Endodermal cell (in vitro differentiated cells): ENCODE measurements at regions not wholly inside any gene's neighbourhood (a gene's known extent, or its start where the extent isn't known, plus 50 kb on each side); places are given as distances from the start of the nearest gene placed in this dataset.

Experiments
- DNase-seq: peaks from one replicate; pipeline ENCODE4 v3.0.0-alpha.2; 2017
- H3K27ac ChIP-seq: 2 replicates; pipeline ENCODE4 v1.5.1; 2013; ENCODE audit warnings: mild to moderate bottlenecking, low read depth, low read length, moderate library complexity
- H3K27me3 ChIP-seq: 2 replicates; pipeline ENCODE4 v1.6.1; 2013; ENCODE audit warnings: mild to moderate bottlenecking, low read length, moderate library complexity; ENCODE audit not compliant: insufficient read depth, control insufficient read depth, poor library complexity, severe bottlenecking
- H3K36me3 ChIP-seq: 2 replicates; pipeline ENCODE4 v1.7.0; 2013; ENCODE audit warnings: mild to moderate bottlenecking, low read length, moderate library complexity; ENCODE audit not compliant: control insufficient read depth, insufficient read depth
- H3K4me1 ChIP-seq: one replicate; pipeline ENCODE4 v1.7.0; 2013; ENCODE audit warnings: low read length; ENCODE audit not compliant: control insufficient read depth, insufficient read depth
- H3K4me3 ChIP-seq: 2 replicates; pipeline ENCODE4 v1.5.1; 2013; ENCODE audit warnings: mild to moderate bottlenecking, low read length, moderate library complexity
- H3K9ac ChIP-seq: 2 replicates; pipeline ENCODE4 v1.6.1; 2013; ENCODE audit warnings: mild to moderate bottlenecking, low read length, moderate library complexity; ENCODE audit not compliant: poor library complexity, severe bottlenecking; ENCODE audit errors: extremely low read depth
- H3K9me3 ChIP-seq: 2 replicates; pipeline ENCODE4 v1.6.1; 2013; ENCODE audit warnings: mild to moderate bottlenecking, low read length, moderate library complexity; ENCODE audit not compliant: control insufficient read depth
- H3K27ac Mint-ChIP-seq: 2 replicates; pipeline ENCODE4 v1.8.0; 2020; ENCODE audit warnings: mixed read lengths
- H3K27me3 Mint-ChIP-seq: 2 replicates; pipeline ENCODE4 v1.8.0; 2021; ENCODE audit warnings: mild to moderate bottlenecking, mixed read lengths; ENCODE audit not compliant: insufficient read depth
- H3K36me3 Mint-ChIP-seq: 2 replicates; pipeline ENCODE4 v1.8.0; 2020; ENCODE audit warnings: low read depth, mixed read lengths
- H3K4me1 Mint-ChIP-seq: 2 replicates; pipeline ENCODE4 v1.8.0; 2020; ENCODE audit warnings: mixed read lengths
- H3K4me3 Mint-ChIP-seq: 2 replicates; pipeline ENCODE4 v1.8.0; 2020; ENCODE audit warnings: mild to moderate bottlenecking, moderate library complexity, mixed read lengths
- H3K9me3 Mint-ChIP-seq: 2 replicates; pipeline ENCODE4 v1.8.0; 2020; ENCODE audit warnings: mild to moderate bottlenecking, mixed read lengths
- TF ChIP-seq, protein P1 (sequence below): fragments of 200-600 bp; sonication (generic); conservative IDR thresholded peaks from 2 replicates; pipeline ENCODE4 v1.5.0; 2021; ENCODE audit warnings: antibody characterized with exemption, mild to moderate bottlenecking

- Mint-ChIP-seq H3K27me3 (no peaks in the 10 kb centered on the region), H3K36me3 (no peaks in the 10 kb centered on the region), H3K4me1 (no peaks in the 10 kb centered on the region), H3K27ac (no peak overlapping the region), H3K9me3 (peaks cover 2% of the 10 kb centered on the region), H3K4me3 (no peak overlapping the region)
- TF ChIP-seq, protein P1, sequence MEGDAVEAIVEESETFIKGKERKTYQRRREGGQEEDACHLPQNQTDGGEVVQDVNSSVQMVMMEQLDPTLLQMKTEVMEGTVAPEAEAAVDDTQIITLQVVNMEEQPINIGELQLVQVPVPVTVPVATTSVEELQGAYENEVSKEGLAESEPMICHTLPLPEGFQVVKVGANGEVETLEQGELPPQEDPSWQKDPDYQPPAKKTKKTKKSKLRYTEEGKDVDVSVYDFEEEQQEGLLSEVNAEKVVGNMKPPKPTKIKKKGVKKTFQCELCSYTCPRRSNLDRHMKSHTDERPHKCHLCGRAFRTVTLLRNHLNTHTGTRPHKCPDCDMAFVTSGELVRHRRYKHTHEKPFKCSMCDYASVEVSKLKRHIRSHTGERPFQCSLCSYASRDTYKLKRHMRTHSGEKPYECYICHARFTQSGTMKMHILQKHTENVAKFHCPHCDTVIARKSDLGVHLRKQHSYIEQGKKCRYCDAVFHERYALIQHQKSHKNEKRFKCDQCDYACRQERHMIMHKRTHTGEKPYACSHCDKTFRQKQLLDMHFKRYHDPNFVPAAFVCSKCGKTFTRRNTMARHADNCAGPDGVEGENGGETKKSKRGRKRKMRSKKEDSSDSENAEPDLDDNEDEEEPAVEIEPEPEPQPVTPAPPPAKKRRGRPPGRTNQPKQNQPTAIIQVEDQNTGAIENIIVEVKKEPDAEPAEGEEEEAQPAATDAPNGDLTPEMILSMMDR = no peak
- no peak overlapping the region for H3K27ac ChIP-seq
- DNase-seq = no peak
- no peak overlapping the region for H3K4me3 ChIP-seq
- no peaks in the 10 kb centered on the region for H3K9me3 ChIP-seq
- H3K4me1 ChIP-seq = no peaks in the 10 kb centered on the region
- H3K36me3 ChIP-seq = no peaks in the 10 kb centered on the region
- no peak overlapping the region for H3K9ac ChIP-seq
- no peaks in the 10 kb centered on the region for H3K27me3 ChIP-seq
Measured at GRCh38 chr5:124080256-124080655, 568.3 kb downstream of the CSNK1G3 start.

GRCh38 chr5:124079062-124079461 is 567.1 kb downstream of the CSNK1G3 start:
- TF ChIP-seq, protein P1 = no peak
- H3K9me3 ChIP-seq = no peaks in the 10 kb centered on the region

DNA sequence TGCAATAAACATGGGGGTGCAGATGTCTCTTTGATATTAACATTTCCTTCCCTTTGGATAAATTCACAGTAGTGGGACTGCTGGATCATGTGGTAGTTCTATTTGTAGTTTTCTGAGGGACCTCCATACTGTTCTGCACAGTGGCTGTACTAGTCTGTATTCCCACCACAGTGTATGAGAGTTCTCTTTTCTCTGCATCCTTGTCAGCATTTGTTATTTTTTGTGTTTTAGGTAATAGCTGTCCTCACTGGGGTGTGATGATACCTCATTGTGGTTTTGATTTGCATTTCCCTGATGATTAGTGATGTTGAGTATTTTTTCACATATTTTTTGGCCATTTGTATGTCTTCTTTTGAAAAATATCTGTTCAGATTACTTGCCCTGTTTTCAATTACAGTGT is 562.5 kb downstream of the CSNK1G3 start:
- no peak overlapping the region for H3K27ac ChIP-seq
- no peaks in the 10 kb centered on the region for H3K36me3 Mint-ChIP-seq
- TF ChIP-seq, protein P1 = no peak
- H3K4me1 Mint-ChIP-seq = peaks cover 10% of the 10 kb centered on the region
- no peak for DNase-seq
- H3K9ac ChIP-seq = no peak overlapping the region
- no peaks in the 10 kb centered on the region for H3K4me1 ChIP-seq
- no peak overlapping the region for H3K4me3 ChIP-seq
- H3K27me3 ChIP-seq = no peaks in the 10 kb centered on the region
- H3K36me3 ChIP-seq = no peaks in the 10 kb centered on the region
- no peak overlapping the region for H3K4me3 Mint-ChIP-seq
- H3K27ac Mint-ChIP-seq = no peak overlapping the region
- peaks cover 2% of the 10 kb centered on the region for H3K9me3 Mint-ChIP-seq
- H3K27me3 Mint-ChIP-seq = no peaks in the 10 kb centered on the region
- no peaks in the 10 kb centered on the region for H3K9me3 ChIP-seq

More at GRCh38 chr5:124079062-124079461, 567.1 kb downstream of the CSNK1G3 start:
- Mint-ChIP-seq H3K36me3 (no peaks in the 10 kb centered on the region), H3K4me1 (no peaks in the 10 kb centered on the region), H3K27me3 (no peaks in the 10 kb centered on the region), H3K4me3 (no peak overlapping the region), H3K27ac (no peak overlapping the region), H3K9me3 (peaks cover 2% of the 10 kb centered on the region)
- no peak overlapping the region for H3K4me3 ChIP-seq
- no peak overlapping the region for H3K27ac ChIP-seq
- no peaks in the 10 kb centered on the region for H3K4me1 ChIP-seq
- H3K27me3 ChIP-seq = no peaks in the 10 kb centered on the region
- no peaks in the 10 kb centered on the region for H3K36me3 ChIP-seq
- no peak for DNase-seq
- H3K9ac ChIP-seq = no peak overlapping the region
